Activated CD8-positive, alpha-beta T cell treated with anti-CD3 and anti-CD28 coated beads for 36 hours (primary cell): ENCODE measurements at regions not wholly inside any gene's neighbourhood (a gene's known extent, or its start where the extent isn't known, plus 50 kb on each side); places are given as distances from the start of the nearest gene placed in this dataset.

Source experiments
- ATAC-seq: fragments of 200-7000 bp; cut with Tn5 transposase; one replicate; pipeline ENCODE4 v1.10.0; 2021; ENCODE audit warnings: mild to moderate bottlenecking, moderate library complexity
- CTCF ChIA-PET: fragments of 350-600 bp; sonication (Branson Sonifier 250); formaldehyde crosslinking; loops from one replicate; lab custom pipeline; 2021; ENCODE audit warnings: antibody characterized with exemption; lab: Charles Lee
- POLR2A ChIA-PET: fragments of 350-600 bp; sonication (Branson Sonifier 250); formaldehyde crosslinking; loops from one replicate; lab custom pipeline; 2021; ENCODE audit warnings: antibody characterized with exemption; lab: Charles Lee
- DNase-seq: peaks from one replicate; pipeline ENCODE4 v3.0.0-alpha.2; 2020
- H3K27ac Mint-ChIP-seq: one replicate; pipeline ENCODE4 v1.8.0; 2021; ENCODE audit warnings: mild to moderate bottlenecking, mixed read lengths
- H3K27me3 Mint-ChIP-seq: one replicate; pipeline ENCODE4 v1.8.0; 2021; ENCODE audit warnings: mixed read lengths
- H3K36me3 Mint-ChIP-seq: one replicate; pipeline ENCODE4 v1.8.0; 2021; ENCODE audit warnings: low read depth, mixed read lengths
- H3K4me1 Mint-ChIP-seq: one replicate; pipeline ENCODE4 v1.8.0; 2021; ENCODE audit warnings: low read depth, mixed read lengths
- H3K4me3 Mint-ChIP-seq: one replicate; pipeline ENCODE4 v1.8.0; 2021; ENCODE audit warnings: mild to moderate bottlenecking, moderate library complexity, mixed read lengths
- H3K9me3 Mint-ChIP-seq: one replicate; pipeline ENCODE4 v1.8.0; 2021; ENCODE audit warnings: mixed read lengths
- CTCF ChIP-seq: fragments of 200-600 bp; IDR thresholded peaks from one replicate; pipeline ENCODE4 v1.8.0; 2022; ENCODE audit warnings: antibody characterized with exemption, mild to moderate bottlenecking
- intact Hi-C: fragments of 100-400 bp; cut with micrococcal nuclease; formaldehyde crosslinking; loops from one replicate; pipeline ENCODE4 v1.10.0; 2022

- ChIA-PET POLR2A (no interaction called here), CTCF (interaction anchor here (1.4 kb wide), 1 partner anchor 121 kb away, joined by 4 read pairs; no protein-coding TSS in a partner anchor)
- Mint-ChIP-seq H3K36me3 (no peaks in the 10 kb centered on the region), H3K27ac (no peak overlapping the region), H3K4me3 (no peak overlapping the region), H3K9me3 (no peaks in the 10 kb centered on the region), H3K27me3 (peaks cover 13% of the 10 kb centered on the region), H3K4me1 (no peaks in the 10 kb centered on the region)
- intact Hi-C loops, result no loop called here
- no peak for TF ChIP-seq CTCF
- DNase-seq, result no peak
- ATAC-seq, result no peak
These were observed 119.2 kb downstream of the FOXD2 start for GRCh38 chr1:47557066-47557465.

GRCh38 chr1:47558601-47559593 lies 121.1 kb downstream of the FOXD2 start:
- Mint-ChIP-seq H3K27ac (no peak overlapping the region), H3K9me3 (no peaks in the 10 kb centered on the region), H3K4me3 (no peak overlapping the region), H3K27me3 (peaks cover 8% of the 10 kb centered on the region), H3K4me1 (peaks cover 4% of the 10 kb centered on the region), H3K36me3 (no peaks in the 10 kb centered on the region)
- intact Hi-C loops, result no loop called here
- POLR2A ChIA-PET, result no interaction called here
- no peak for TF ChIP-seq CTCF
- CTCF ChIA-PET, result interaction anchor here (1.2 to 1.4 kb wide), 2 partner anchors 28 to 123 kb away, joined by 3 to 4 read pairs; no protein-coding TSS in a partner anchor
- ATAC-seq, result no peak
- no peak for DNase-seq

- H3K27me3 Mint-ChIP-seq, result peaks cover 8% of the 10 kb centered on the region
- ATAC-seq (no peak), DNase-seq (no peak)
- H3K36me3 Mint-ChIP-seq, result no peaks in the 10 kb centered on the region
- no peak overlapping the region for H3K27ac Mint-ChIP-seq
- peaks cover 4% of the 10 kb centered on the region for H3K4me1 Mint-ChIP-seq
- no peak overlapping the region for H3K4me3 Mint-ChIP-seq
- ChIA-PET POLR2A (interaction anchor here (1.0 kb wide), 1 partner anchor 13 kb away, joined by 3 read pairs; no protein-coding TSS in a partner anchor), CTCF (interaction anchor here (1.2 to 1.8 kb wide), 4 partner anchors 20 to 145 kb away, joined by 3 to 6 read pairs (median 4); partner anchors contain the start of gene FOXD2)
- TF ChIP-seq CTCF, result no peak
- intact Hi-C loops, result no loop called here
- no peaks in the 10 kb centered on the region for H3K9me3 Mint-ChIP-seq
These were observed 122.3 kb downstream of the FOXD2 start for GRCh38 chr1:47559944-47560695.

GRCh38 chr1:47561523-47562007 lies 123.7 kb downstream of the FOXD2 start:
- no peaks in the 10 kb centered on the region for H3K9me3 Mint-ChIP-seq
- TF ChIP-seq CTCF, result no peak
- no peak overlapping the region for H3K27ac Mint-ChIP-seq
- DNase-seq, result no peak
- intact Hi-C loops, result no loop called here
- CTCF ChIA-PET, result interaction anchor here (1.5 to 1.8 kb wide), 2 partner anchors 18 to 144 kb away, joined by 4 to 6 read pairs; no protein-coding TSS in a partner anchor
- ATAC-seq, result no peak
- POLR2A ChIA-PET, result no interaction called here
- peaks cover 4% of the 10 kb centered on the region for H3K4me1 Mint-ChIP-seq
- H3K27me3 Mint-ChIP-seq, result peaks cover 6% of the 10 kb centered on the region
- no peak overlapping the region for H3K4me3 Mint-ChIP-seq
- no peaks in the 10 kb centered on the region for H3K36me3 Mint-ChIP-seq
